EH (cell line): ENCODE measurements at regions not wholly inside any gene's neighbourhood (a gene's known extent, or its start where the extent isn't known, plus 50 kb on each side); places are given as distances from the start of the nearest gene placed in this dataset.

Experiments used
- DNase-seq: peaks from one replicate; pipeline ENCODE4 v3.0.0-alpha.2; 2015; ENCODE audit warnings: low read depth

- peak; percentile 84 for DNase-seq
Measured at GRCh38 chr6:44662461-44663121, 275.1 kb downstream of the CDC5L start.

GRCh38 chr6:44663860-44664634 lies 276.5 kb downstream of the CDC5L start:
- DNase-seq = no peak

GRCh38 chr6:44664716-44665115 lies 277.2 kb downstream of the CDC5L start:
- peak; percentile 72 for DNase-seq

GRCh38 chr6:44665143-44665542 lies 277.6 kb downstream of the CDC5L start:
- DNase-seq = no peak

- no peak for DNase-seq
Measured at GRCh38 chr6:44665683-44666082, 278.2 kb downstream of the CDC5L start.

GRCh38 chr6:44666324-44666723 lies 278.8 kb downstream of the CDC5L start:
- no peak for DNase-seq

- DNase-seq = peak; percentile 98
Measured at GRCh38 chr6:44667226-44667625, 279.7 kb downstream of the CDC5L start.

GRCh38 chr6:44667668-44668390 lies 280.3 kb downstream of the CDC5L start:
- peak; percentile 47 for DNase-seq

GRCh38 chr6:44668391-44668930 lies 281.0 kb downstream of the CDC5L start:
- DNase-seq = no peak

- DNase-seq = no peak
Measured at GRCh38 chr6:44668976-44669934, 281.7 kb downstream of the CDC5L start.

- no peak for DNase-seq
Measured at GRCh38 chr6:44670146-44670545, 282.6 kb downstream of the CDC5L start.

- no peak for DNase-seq
Measured at GRCh38 chr6:44671333-44671732, 283.8 kb downstream of the CDC5L start.

- peak; percentile 55 for DNase-seq
Measured at GRCh38 chr6:44672086-44672485, 284.6 kb downstream of the CDC5L start.

- DNase-seq = no peak
Measured at GRCh38 chr6:44672841-44673240, 285.3 kb downstream of the CDC5L start.

GRCh38 chr6:44674226-44675155 lies 287.0 kb downstream of the CDC5L start:
- no peak for DNase-seq

GRCh38 chr6:44675449-44675848 lies 287.9 kb downstream of the CDC5L start:
- no peak for DNase-seq

- DNase-seq = no peak
Measured at GRCh38 chr6:44676246-44676790, 288.8 kb downstream of the CDC5L start.

- no peak for DNase-seq
Measured at GRCh38 chr6:44676826-44677433, 289.4 kb downstream of the CDC5L start.

GRCh38 chr6:44678252-44678935 lies 290.9 kb downstream of the CDC5L start:
- DNase-seq = no peak
